Lung (tissue), 11 donors: ENCODE measurements at regions not wholly inside any gene's neighbourhood (a gene's known extent, or its start where the extent isn't known, plus 50 kb on each side); places are given as distances from the start of the nearest gene placed in this dataset.

Experiments used
- ATAC-seq: fragments of 200-7000 bp; cut with Tn5 transposase; one replicate; pipeline ENCODE4 v1.9.1; 2020; ENCODE audit warnings: moderate number of reproducible peaks; ENCODE audit not compliant: insufficient read depth, low FRiP score
- DNase-seq, 3 donors: peaks; one replicate each; pipeline ENCODE4 v3.0.0-alpha.2; 2013 to 2017
- H3K27ac ChIP-seq, 2 donors: one replicate each; pipeline ENCODE4 v1.5.1; 2013; ENCODE audit warnings: mild to moderate bottlenecking in 2 of 2, moderate library complexity in 2 of 2, control low read depth in 1 of 2, inconsistent platforms in 1 of 2, low read depth in 1 of 2, low read length in 1 of 2
- H3K27me3 ChIP-seq, 3 donors: one replicate each; pipeline ENCODE4 v1.5.1; 2013; ENCODE audit warnings: low read length in 2 of 3; ENCODE audit not compliant: control insufficient read depth in 3 of 3, insufficient read depth in 3 of 3
- H3K36me3 ChIP-seq, 4 donors: one replicate each; pipeline ENCODE4 v1.5.1; 2013; ENCODE audit warnings: low read length in 4 of 4, mild to moderate bottlenecking in 1 of 4, moderate library complexity in 1 of 4; ENCODE audit not compliant: control insufficient read depth in 4 of 4, insufficient read depth in 4 of 4
- H3K4me1 ChIP-seq, 5 donors: one replicate each; pipeline ENCODE4 v1.5.1; 2013; ENCODE audit warnings: low read length in 5 of 5, mild to moderate bottlenecking in 2 of 5, moderate library complexity in 1 of 5; ENCODE audit not compliant: control insufficient read depth in 5 of 5, insufficient read depth in 5 of 5
- H3K4me3 ChIP-seq: one replicate; pipeline ENCODE4 v1.5.1; 2013; ENCODE audit warnings: mild to moderate bottlenecking, control low read depth, moderate library complexity
- H3K9ac ChIP-seq, 2 donors: one replicate each; pipeline ENCODE4 v1.5.1; 2013; ENCODE audit warnings: low read length in 2 of 2, control low read depth in 1 of 2; ENCODE audit not compliant: insufficient read depth in 1 of 2
- H3K9me3 ChIP-seq, 4 donors: one replicate each; pipeline ENCODE4 v1.5.1; 2013; ENCODE audit warnings: low read length in 3 of 4, mild to moderate bottlenecking in 1 of 4, moderate library complexity in 1 of 4; ENCODE audit not compliant: control insufficient read depth in 4 of 4, insufficient read depth in 3 of 4
- CTCF ChIP-seq: IDR thresholded peaks from 2 replicates; pipeline ENCODE4 v1.5.1; 2012; ENCODE audit warnings: mild to moderate bottlenecking; ENCODE audit errors: control extremely low read depth, extremely low read depth
- WGBS, 2 donors: extraction: QIAGEN DNeasy Blood & Tissue Kit; methylation state at CpG; one replicate each; pipeline ENCODE4 v1.1.7; 2013; 5-methylcytosine and 5-hydroxymethylcytosine counted together
- donor health status: control.
- donor health status: control.
- donor health status: Bipolar disorder and iron deficiency.
- donor health status: healthy.
- donor health status: DM: yes; HTN: yes; CAD: no.

- ATAC-seq (peak; percentile 51), DNase-seq (peak; percentile 10 to 51 (median 15))
- Histone ChIP-seq H3K36me3 (peaks cover 0 to 3% (median 1%) of the 10 kb centered on the region in 4 donors), H3K27ac (no peak overlapping the region), H3K4me3 (no peak overlapping the region), H3K4me1 (no peaks in the 10 kb centered on the region), H3K9me3 (no peaks in the 10 kb centered on the region), H3K27me3 (no peaks in the 10 kb centered on the region), H3K9ac (no peak overlapping the region)
- TF ChIP-seq CTCF = no peak
- WGBS, 2 donors = 54 to 72% methylated on average over 5 of the region's 5 CpGs
These were observed 209.3 kb upstream of the UMPS start for GRCh38 chr3:124520970-124521369.

GRCh38 chr3:124522082-124522625 is 208.1 kb upstream of the UMPS start:
- DNase-seq = no peak
- 75 to 84% methylated on average over 1 of the region's 1 CpG for WGBS, 2 donors
- H3K27ac ChIP-seq = no peak overlapping the region
- no peak for TF ChIP-seq CTCF
- H3K4me1 ChIP-seq = no peaks in the 10 kb centered on the region
- no peak overlapping the region for H3K4me3 ChIP-seq
- ATAC-seq = no peak
- peaks cover 0 to 3% (median 1%) of the 10 kb centered on the region in 4 donors for H3K36me3 ChIP-seq
- no peaks in the 10 kb centered on the region for H3K9me3 ChIP-seq
- no peaks in the 10 kb centered on the region for H3K27me3 ChIP-seq
- no peak overlapping the region for H3K9ac ChIP-seq

GRCh38 chr3:124526601-124527000 is 203.7 kb upstream of the UMPS start:
- TF ChIP-seq CTCF = no peak
- 92 to 95% methylated on average over 1 of the region's 1 CpG for WGBS, 2 donors
- H3K4me1 ChIP-seq = no peaks in the 10 kb centered on the region
- ATAC-seq = no peak
- H3K9ac ChIP-seq = no peak overlapping the region
- H3K4me3 ChIP-seq = no peak overlapping the region
- H3K27ac ChIP-seq = no peak overlapping the region
- H3K36me3 ChIP-seq = no peaks in the 10 kb centered on the region
- no peaks in the 10 kb centered on the region for H3K9me3 ChIP-seq
- no peak for DNase-seq
- H3K27me3 ChIP-seq = no peaks in the 10 kb centered on the region
